Activated T-helper 17 cell treated with anti-CD3 and anti-CD28 coated beads, Interleukin-2, amount 50 U/mL, for 72 hours (primary cell): ENCODE measurements at regions not wholly inside any gene's neighbourhood (a gene's known extent, or its start where the extent isn't known, plus 50 kb on each side); places are given as distances from the start of the nearest gene placed in this dataset.

Experiments
- ATAC-seq: fragments of 150-1000 bp; cut with Tn5 transposase; replicated peaks from 2 replicates; pipeline ENCODE4 v1.10.0; 2021; ENCODE audit warnings: mild to moderate bottlenecking, moderate library complexity
- H3K27ac Mint-ChIP-seq: one replicate; pipeline ENCODE4 v1.8.0; 2022; ENCODE audit warnings: mixed read lengths
- H3K27me3 Mint-ChIP-seq: one replicate; pipeline ENCODE4 v1.8.0; 2022; ENCODE audit warnings: mixed read lengths
- H3K36me3 Mint-ChIP-seq: one replicate; pipeline ENCODE4 v1.8.0; 2022; ENCODE audit warnings: low read depth, mild to moderate bottlenecking, mixed read lengths
- H3K4me1 Mint-ChIP-seq: one replicate; pipeline ENCODE4 v1.8.0; 2022; ENCODE audit warnings: mixed read lengths
- H3K4me3 Mint-ChIP-seq: one replicate; pipeline ENCODE4 v1.8.0; 2022; ENCODE audit warnings: mild to moderate bottlenecking, mixed read lengths
- H3K9me3 Mint-ChIP-seq: one replicate; pipeline ENCODE4 v1.8.0; 2022; ENCODE audit warnings: mixed read lengths

GRCh38 chr16:73549984-73550631 is 502.2 kb upstream of the ZFHX3 start:
- H3K36me3 Mint-ChIP-seq, result no peaks in the 10 kb centered on the region
- H3K4me1 Mint-ChIP-seq, result no peaks in the 10 kb centered on the region
- no peak for ATAC-seq
- no peak overlapping the region for H3K27ac Mint-ChIP-seq
- H3K27me3 Mint-ChIP-seq, result peaks cover 28% of the 10 kb centered on the region
- H3K9me3 Mint-ChIP-seq, result no peaks in the 10 kb centered on the region
- no peak overlapping the region for H3K4me3 Mint-ChIP-seq

GRCh38 chr16:73547552-73548403 is 499.9 kb upstream of the ZFHX3 start:
- Mint-ChIP-seq H3K9me3 (no peaks in the 10 kb centered on the region), H3K36me3 (no peaks in the 10 kb centered on the region), H3K27ac (no peak overlapping the region), H3K4me1 (no peaks in the 10 kb centered on the region), H3K4me3 (no peak overlapping the region), H3K27me3 (peaks cover 48% of the 10 kb centered on the region)
- no peak for ATAC-seq

- Mint-ChIP-seq H3K4me1 (no peaks in the 10 kb centered on the region), H3K27ac (no peak overlapping the region), H3K36me3 (no peaks in the 10 kb centered on the region), H3K27me3 (peaks cover 51% of the 10 kb centered on the region), H3K4me3 (no peak overlapping the region), H3K9me3 (no peaks in the 10 kb centered on the region)
- ATAC-seq, result no peak
Measured at GRCh38 chr16:73546341-73546845, 498.5 kb upstream of the ZFHX3 start.

GRCh38 chr16:73545755-73546154 is 497.8 kb upstream of the ZFHX3 start:
- Mint-ChIP-seq H3K36me3 (no peaks in the 10 kb centered on the region), H3K9me3 (no peaks in the 10 kb centered on the region), H3K4me3 (no peak overlapping the region), H3K27ac (no peak overlapping the region), H3K27me3 (peaks cover 51% of the 10 kb centered on the region), H3K4me1 (no peaks in the 10 kb centered on the region)
- ATAC-seq, result no peak

GRCh38 chr16:73545290-73545689 is 497.4 kb upstream of the ZFHX3 start:
- H3K27me3 Mint-ChIP-seq, result peaks cover 51% of the 10 kb centered on the region
- no peak overlapping the region for H3K27ac Mint-ChIP-seq
- H3K36me3 Mint-ChIP-seq, result no peaks in the 10 kb centered on the region
- H3K4me3 Mint-ChIP-seq, result no peak overlapping the region
- H3K4me1 Mint-ChIP-seq, result no peaks in the 10 kb centered on the region
- ATAC-seq, result no peak
- no peaks in the 10 kb centered on the region for H3K9me3 Mint-ChIP-seq

GRCh38 chr16:73544826-73545225 is 496.9 kb upstream of the ZFHX3 start:
- peaks cover 51% of the 10 kb centered on the region for H3K27me3 Mint-ChIP-seq
- no peaks in the 10 kb centered on the region for H3K9me3 Mint-ChIP-seq
- H3K4me1 Mint-ChIP-seq, result no peaks in the 10 kb centered on the region
- no peaks in the 10 kb centered on the region for H3K36me3 Mint-ChIP-seq
- H3K4me3 Mint-ChIP-seq, result no peak overlapping the region
- no peak for ATAC-seq
- no peak overlapping the region for H3K27ac Mint-ChIP-seq

GRCh38 chr16:73543970-73544599 is 496.2 kb upstream of the ZFHX3 start:
- no peaks in the 10 kb centered on the region for H3K9me3 Mint-ChIP-seq
- H3K4me1 Mint-ChIP-seq, result no peaks in the 10 kb centered on the region
- ATAC-seq, result no peak
- no peak overlapping the region for H3K27ac Mint-ChIP-seq
- H3K4me3 Mint-ChIP-seq, result no peak overlapping the region
- peaks cover 47% of the 10 kb centered on the region for H3K27me3 Mint-ChIP-seq
- no peaks in the 10 kb centered on the region for H3K36me3 Mint-ChIP-seq

- no peaks in the 10 kb centered on the region for H3K36me3 Mint-ChIP-seq
- H3K27ac Mint-ChIP-seq, result no peak overlapping the region
- no peak for ATAC-seq
- peaks cover 2% of the 10 kb centered on the region for H3K9me3 Mint-ChIP-seq
- peaks cover 47% of the 10 kb centered on the region for H3K27me3 Mint-ChIP-seq
- H3K4me3 Mint-ChIP-seq, result no peak overlapping the region
- no peaks in the 10 kb centered on the region for H3K4me1 Mint-ChIP-seq
Measured at GRCh38 chr16:73543331-73543969, 495.5 kb upstream of the ZFHX3 start.

GRCh38 chr16:73542885-73543284 is 495.0 kb upstream of the ZFHX3 start:
- no peak overlapping the region for H3K27ac Mint-ChIP-seq
- H3K4me3 Mint-ChIP-seq, result no peak overlapping the region
- peaks cover 47% of the 10 kb centered on the region for H3K27me3 Mint-ChIP-seq
- no peaks in the 10 kb centered on the region for H3K36me3 Mint-ChIP-seq
- no peaks in the 10 kb centered on the region for H3K4me1 Mint-ChIP-seq
- ATAC-seq, result no peak
- peaks cover 4% of the 10 kb centered on the region for H3K9me3 Mint-ChIP-seq

GRCh38 chr16:73537921-73538320 is 490.0 kb upstream of the ZFHX3 start:
- Mint-ChIP-seq H3K36me3 (no peaks in the 10 kb centered on the region), H3K9me3 (peaks cover 8% of the 10 kb centered on the region), H3K4me1 (no peaks in the 10 kb centered on the region), H3K4me3 (no peak overlapping the region), H3K27me3 (peaks cover 8% of the 10 kb centered on the region), H3K27ac (no peak overlapping the region)
- no peak for ATAC-seq

GRCh38 chr16:73536931-73537330 is 489.0 kb upstream of the ZFHX3 start:
- H3K27ac Mint-ChIP-seq, result no peak overlapping the region
- H3K27me3 Mint-ChIP-seq, result no peaks in the 10 kb centered on the region
- H3K4me1 Mint-ChIP-seq, result no peaks in the 10 kb centered on the region
- H3K36me3 Mint-ChIP-seq, result no peaks in the 10 kb centered on the region
- H3K4me3 Mint-ChIP-seq, result no peak overlapping the region
- ATAC-seq, result no peak
- peaks cover 8% of the 10 kb centered on the region for H3K9me3 Mint-ChIP-seq

GRCh38 chr16:73531021-73531420 is 483.1 kb upstream of the ZFHX3 start:
- Mint-ChIP-seq H3K27me3 (no peaks in the 10 kb centered on the region), H3K4me1 (no peaks in the 10 kb centered on the region), H3K9me3 (peaks cover 5% of the 10 kb centered on the region), H3K36me3 (no peaks in the 10 kb centered on the region), H3K4me3 (no peak overlapping the region), H3K27ac (no peak overlapping the region)
- ATAC-seq, result no peak

GRCh38 chr16:73530529-73530928 is 482.6 kb upstream of the ZFHX3 start:
- H3K27ac Mint-ChIP-seq, result no peak overlapping the region
- ATAC-seq, result no peak
- H3K9me3 Mint-ChIP-seq, result peaks cover 5% of the 10 kb centered on the region
- no peak overlapping the region for H3K4me3 Mint-ChIP-seq
- H3K27me3 Mint-ChIP-seq, result no peaks in the 10 kb centered on the region
- H3K4me1 Mint-ChIP-seq, result no peaks in the 10 kb centered on the region
- no peaks in the 10 kb centered on the region for H3K36me3 Mint-ChIP-seq

- no peak overlapping the region for H3K4me3 Mint-ChIP-seq
- no peaks in the 10 kb centered on the region for H3K36me3 Mint-ChIP-seq
- H3K27ac Mint-ChIP-seq, result no peak overlapping the region
- H3K27me3 Mint-ChIP-seq, result no peaks in the 10 kb centered on the region
- no peak for ATAC-seq
- H3K4me1 Mint-ChIP-seq, result no peaks in the 10 kb centered on the region
- peaks cover 5% of the 10 kb centered on the region for H3K9me3 Mint-ChIP-seq
Measured at GRCh38 chr16:73529303-73530012, 481.5 kb upstream of the ZFHX3 start.
